ENCODE measurements at regions not wholly inside any gene's neighbourhood (a gene's known extent, or its start where the extent isn't known, plus 50 kb on each side); places are given as distances from the start of the nearest gene placed in this dataset.

- H3K9me3 ChIP-seq (ENCODE audit: control insufficient read depth in 2 of 2, low read length in 2 of 2): no peaks in the 10 kb centered on the region
- H3K4me1 ChIP-seq (ENCODE audit: control insufficient read depth, insufficient read depth, low read length): no peaks in the 10 kb centered on the region
- no peaks in the 10 kb centered on the region for H3K36me3 ChIP-seq (ENCODE audit: control insufficient read depth in 2 of 2, insufficient read depth in 2 of 2, low read length in 2 of 2)
- H3K9ac ChIP-seq (ENCODE audit: low read length in 2 of 2): no peak overlapping the region
- no peak overlapping the region for H3K4me3 ChIP-seq (ENCODE audit: low read length in 2 of 2)
- H3K27me3 ChIP-seq (ENCODE audit: control insufficient read depth in 1 of 2, insufficient read depth in 2 of 2, low read length in 2 of 2): no peaks in the 10 kb centered on the region
- H3K27ac ChIP-seq (ENCODE audit: low read length): no peak overlapping the region
Measured at GRCh38 chr14:53638966-53639365, 317.7 kb downstream of the BMP4 start.

GRCh38 chr14:53634793-53635192, 321.8 kb downstream of the BMP4 start:
- H3K27me3 ChIP-seq (ENCODE audit: control insufficient read depth in 1 of 2, insufficient read depth in 2 of 2, low read length in 2 of 2): no peaks in the 10 kb centered on the region
- no peaks in the 10 kb centered on the region for H3K36me3 ChIP-seq (ENCODE audit: control insufficient read depth in 2 of 2, insufficient read depth in 2 of 2, low read length in 2 of 2)
- no peaks in the 10 kb centered on the region for H3K4me1 ChIP-seq (ENCODE audit: control insufficient read depth, insufficient read depth, low read length)
- H3K9me3 ChIP-seq (ENCODE audit: control insufficient read depth in 2 of 2, low read length in 2 of 2): no peaks in the 10 kb centered on the region
- no peak overlapping the region for H3K4me3 ChIP-seq (ENCODE audit: low read length in 2 of 2)
- H3K27ac ChIP-seq (ENCODE audit: low read length): no peak overlapping the region
- H3K9ac ChIP-seq (ENCODE audit: low read length in 2 of 2): no peak overlapping the region

GRCh38 chr14:53630336-53630735, 326.3 kb downstream of the BMP4 start:
- Histone ChIP-seq H3K4me3 (ENCODE audit: low read length in 2 of 2) (peak overlapping the region in 1 of 2 donors; percentile 14), H3K4me1 (ENCODE audit: control insufficient read depth, insufficient read depth, low read length) (no peaks in the 10 kb centered on the region), H3K27ac (ENCODE audit: low read length) (no peak overlapping the region), H3K9ac (ENCODE audit: low read length in 2 of 2) (no peak overlapping the region), H3K9me3 (ENCODE audit: control insufficient read depth in 2 of 2, low read length in 2 of 2) (no peaks in the 10 kb centered on the region), H3K36me3 (ENCODE audit: control insufficient read depth in 2 of 2, insufficient read depth in 2 of 2, low read length in 2 of 2) (no peaks in the 10 kb centered on the region), H3K27me3 (ENCODE audit: control insufficient read depth in 1 of 2, insufficient read depth in 2 of 2, low read length in 2 of 2) (no peaks in the 10 kb centered on the region)

- no peaks in the 10 kb centered on the region for H3K27me3 ChIP-seq (ENCODE audit: control insufficient read depth in 1 of 2, insufficient read depth in 2 of 2, low read length in 2 of 2)
- H3K36me3 ChIP-seq (ENCODE audit: control insufficient read depth in 2 of 2, insufficient read depth in 2 of 2, low read length in 2 of 2): no peaks in the 10 kb centered on the region
- H3K4me1 ChIP-seq (ENCODE audit: control insufficient read depth, insufficient read depth, low read length): no peaks in the 10 kb centered on the region
- H3K9me3 ChIP-seq (ENCODE audit: control insufficient read depth in 2 of 2, low read length in 2 of 2): no peaks in the 10 kb centered on the region
- no peak overlapping the region for H3K4me3 ChIP-seq (ENCODE audit: low read length in 2 of 2)
- no peak overlapping the region for H3K27ac ChIP-seq (ENCODE audit: low read length)
- no peak overlapping the region for H3K9ac ChIP-seq (ENCODE audit: low read length in 2 of 2)
Measured at GRCh38 chr14:53628732-53629430, 327.7 kb downstream of the BMP4 start.

GRCh38 chr14:53628261-53628660, 328.4 kb downstream of the BMP4 start:
- Histone ChIP-seq H3K4me1 (ENCODE audit: control insufficient read depth, insufficient read depth, low read length) (no peaks in the 10 kb centered on the region), H3K4me3 (ENCODE audit: low read length in 2 of 2) (no peak overlapping the region), H3K27ac (ENCODE audit: low read length) (no peak overlapping the region), H3K27me3 (ENCODE audit: control insufficient read depth in 1 of 2, insufficient read depth in 2 of 2, low read length in 2 of 2) (no peaks in the 10 kb centered on the region), H3K36me3 (ENCODE audit: control insufficient read depth in 2 of 2, insufficient read depth in 2 of 2, low read length in 2 of 2) (no peaks in the 10 kb centered on the region), H3K9me3 (ENCODE audit: control insufficient read depth in 2 of 2, low read length in 2 of 2) (no peaks in the 10 kb centered on the region), H3K9ac (ENCODE audit: low read length in 2 of 2) (no peak overlapping the region)

- no peaks in the 10 kb centered on the region for H3K4me1 ChIP-seq (ENCODE audit: control insufficient read depth, insufficient read depth, low read length)
- H3K4me3 ChIP-seq (ENCODE audit: low read length in 2 of 2): no peak overlapping the region
- H3K27me3 ChIP-seq (ENCODE audit: control insufficient read depth in 1 of 2, insufficient read depth in 2 of 2, low read length in 2 of 2): no peaks in the 10 kb centered on the region
- H3K9ac ChIP-seq (ENCODE audit: low read length in 2 of 2): no peak overlapping the region
- no peaks in the 10 kb centered on the region for H3K36me3 ChIP-seq (ENCODE audit: control insufficient read depth in 2 of 2, insufficient read depth in 2 of 2, low read length in 2 of 2)
- no peak overlapping the region for H3K27ac ChIP-seq (ENCODE audit: low read length)
- no peaks in the 10 kb centered on the region for H3K9me3 ChIP-seq (ENCODE audit: control insufficient read depth in 2 of 2, low read length in 2 of 2)
Measured at GRCh38 chr14:53626761-53627160, 329.9 kb downstream of the BMP4 start.

- Histone ChIP-seq H3K4me3 (ENCODE audit: low read length in 2 of 2) (no peak overlapping the region), H3K27ac (ENCODE audit: low read length) (no peak overlapping the region), H3K4me1 (ENCODE audit: control insufficient read depth, insufficient read depth, low read length) (peaks cover 6% of the 10 kb centered on the region), H3K9ac (ENCODE audit: low read length in 2 of 2) (no peak overlapping the region), H3K27me3 (ENCODE audit: control insufficient read depth in 1 of 2, insufficient read depth in 2 of 2, low read length in 2 of 2) (no peaks in the 10 kb centered on the region), H3K9me3 (ENCODE audit: control insufficient read depth in 2 of 2, low read length in 2 of 2) (no peaks in the 10 kb centered on the region), H3K36me3 (ENCODE audit: control insufficient read depth in 2 of 2, insufficient read depth in 2 of 2, low read length in 2 of 2) (no peaks in the 10 kb centered on the region)
Measured at GRCh38 chr14:53622447-53622846, 334.2 kb downstream of the BMP4 start.

- H3K4me1 ChIP-seq (ENCODE audit: control insufficient read depth, insufficient read depth, low read length): peaks cover 6% of the 10 kb centered on the region
- no peaks in the 10 kb centered on the region for H3K9me3 ChIP-seq (ENCODE audit: control insufficient read depth in 2 of 2, low read length in 2 of 2)
- no peak overlapping the region for H3K9ac ChIP-seq (ENCODE audit: low read length in 2 of 2)
- H3K27ac ChIP-seq (ENCODE audit: low read length): no peak overlapping the region
- H3K4me3 ChIP-seq (ENCODE audit: low read length in 2 of 2): no peak overlapping the region
- H3K36me3 ChIP-seq (ENCODE audit: control insufficient read depth in 2 of 2, insufficient read depth in 2 of 2, low read length in 2 of 2): no peaks in the 10 kb centered on the region
- H3K27me3 ChIP-seq (ENCODE audit: control insufficient read depth in 1 of 2, insufficient read depth in 2 of 2, low read length in 2 of 2): no peaks in the 10 kb centered on the region
Measured at GRCh38 chr14:53621921-53622320, 334.7 kb downstream of the BMP4 start.

GRCh38 chr14:53621433-53621832, 335.2 kb downstream of the BMP4 start:
- no peak overlapping the region for H3K4me3 ChIP-seq (ENCODE audit: low read length in 2 of 2)
- H3K4me1 ChIP-seq (ENCODE audit: control insufficient read depth, insufficient read depth, low read length): peaks cover 6% of the 10 kb centered on the region
- H3K9me3 ChIP-seq (ENCODE audit: control insufficient read depth in 2 of 2, low read length in 2 of 2): no peaks in the 10 kb centered on the region
- no peaks in the 10 kb centered on the region for H3K36me3 ChIP-seq (ENCODE audit: control insufficient read depth in 2 of 2, insufficient read depth in 2 of 2, low read length in 2 of 2)
- H3K9ac ChIP-seq (ENCODE audit: low read length in 2 of 2): no peak overlapping the region
- no peaks in the 10 kb centered on the region for H3K27me3 ChIP-seq (ENCODE audit: control insufficient read depth in 1 of 2, insufficient read depth in 2 of 2, low read length in 2 of 2)
- no peak overlapping the region for H3K27ac ChIP-seq (ENCODE audit: low read length)

- Histone ChIP-seq H3K9me3 (ENCODE audit: control insufficient read depth in 2 of 2, low read length in 2 of 2) (no peaks in the 10 kb centered on the region), H3K36me3 (ENCODE audit: control insufficient read depth in 2 of 2, insufficient read depth in 2 of 2, low read length in 2 of 2) (no peaks in the 10 kb centered on the region), H3K27ac (ENCODE audit: low read length) (no peak overlapping the region), H3K27me3 (ENCODE audit: control insufficient read depth in 1 of 2, insufficient read depth in 2 of 2, low read length in 2 of 2) (no peaks in the 10 kb centered on the region), H3K4me3 (ENCODE audit: low read length in 2 of 2) (no peak overlapping the region), H3K4me1 (ENCODE audit: control insufficient read depth, insufficient read depth, low read length) (peaks cover 6% of the 10 kb centered on the region), H3K9ac (ENCODE audit: low read length in 2 of 2) (no peak overlapping the region)
Measured at GRCh38 chr14:53620890-53621289, 335.7 kb downstream of the BMP4 start.

- H3K4me3 ChIP-seq (ENCODE audit: low read length in 2 of 2): no peak overlapping the region
- H3K27ac ChIP-seq (ENCODE audit: low read length): no peak overlapping the region
- H3K4me1 ChIP-seq (ENCODE audit: control insufficient read depth, insufficient read depth, low read length): peaks cover 6% of the 10 kb centered on the region
- no peaks in the 10 kb centered on the region for H3K9me3 ChIP-seq (ENCODE audit: control insufficient read depth in 2 of 2, low read length in 2 of 2)
- no peaks in the 10 kb centered on the region for H3K36me3 ChIP-seq (ENCODE audit: control insufficient read depth in 2 of 2, insufficient read depth in 2 of 2, low read length in 2 of 2)
- no peaks in the 10 kb centered on the region for H3K27me3 ChIP-seq (ENCODE audit: control insufficient read depth in 1 of 2, insufficient read depth in 2 of 2, low read length in 2 of 2)
- H3K9ac ChIP-seq (ENCODE audit: low read length in 2 of 2): no peak overlapping the region
Measured at GRCh38 chr14:53620317-53620716, 336.3 kb downstream of the BMP4 start.
